Colonic mucosa (tissue), 4 donors: ENCODE measurements at regions not wholly inside any gene's neighbourhood (a gene's known extent, or its start where the extent isn't known, plus 50 kb on each side); places are given as distances from the start of the nearest gene placed in this dataset.

Experiments used
- DNase-seq: peaks from one replicate; pipeline ENCODE4 v3.0.0-alpha.2; 2020
- H3K27ac ChIP-seq: fragments of 200-600 bp; one replicate; pipeline ENCODE4 v1.8.0; 2021
- H3K27me3 ChIP-seq: fragments of 200-600 bp; one replicate; pipeline ENCODE4 v1.8.0; 2021
- H3K36me3 ChIP-seq: fragments of 200-600 bp; one replicate; pipeline ENCODE4 v1.8.0; 2021
- H3K4me1 ChIP-seq: fragments of 200-600 bp; one replicate; pipeline ENCODE4 v1.8.0; 2021; ENCODE audit warnings: mild to moderate bottlenecking
- H3K4me3 ChIP-seq: fragments of 200-600 bp; one replicate; pipeline ENCODE4 v1.8.0; 2021
- H3K9ac ChIP-seq, 2 donors: one replicate each; pipeline ENCODE4 v1.7.0; 2013; ENCODE audit warnings: control low read depth in 2 of 2, low read depth in 2 of 2, low read length in 2 of 2
- H3K9me3 ChIP-seq: fragments of 200-600 bp; one replicate; pipeline ENCODE4 v1.8.0; 2021
- CTCF ChIP-seq: fragments of 200-600 bp; IDR thresholded peaks from one replicate; pipeline ENCODE4 v1.8.0; 2022; ENCODE audit warnings: antibody characterized with exemption, mild to moderate bottlenecking
- intact Hi-C: fragments of 100-400 bp; cut with DNase I; formaldehyde crosslinking; loops from one replicate; pipeline ENCODE4 v1.14.1; 2022
- donor health status: healthy.
- donor health status: DM: no; HTN: no; CAD: no.
- donor health status: DM: no; HTN: no; CAD: no.

- intact Hi-C loops, result no loop called here
- H3K36me3 ChIP-seq, result no peaks in the 10 kb centered on the region
- H3K4me3 ChIP-seq, result no peak overlapping the region
- H3K27ac ChIP-seq, result no peak overlapping the region
- no peak for TF ChIP-seq CTCF
- H3K9ac ChIP-seq, result no peak overlapping the region
- no peaks in the 10 kb centered on the region for H3K9me3 ChIP-seq
- no peaks in the 10 kb centered on the region for H3K27me3 ChIP-seq
- DNase-seq, result no peak
- H3K4me1 ChIP-seq, result no peaks in the 10 kb centered on the region
Measured at GRCh38 chr2:204129591-204130294, 193.2 kb downstream of the ICOS start.

DNA sequence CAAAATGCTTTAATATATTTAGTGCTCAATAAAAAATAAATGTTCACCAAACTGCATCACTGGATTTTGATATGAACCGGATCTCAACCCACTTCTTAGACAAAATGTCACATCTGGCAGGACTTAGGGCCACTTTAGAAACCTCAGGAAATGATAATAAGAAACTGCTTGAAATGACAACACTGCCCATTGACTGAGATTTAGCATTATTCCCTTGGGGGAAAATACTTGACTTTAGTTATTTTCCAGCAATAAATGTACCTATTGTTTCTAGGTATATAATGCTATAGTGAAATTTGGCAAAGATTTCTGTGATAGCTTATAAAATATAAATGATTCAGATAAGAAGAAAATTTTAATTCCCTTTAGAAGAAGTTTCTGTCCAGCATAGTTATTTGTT, 195.1 kb downstream of the ICOS start:
- Histone ChIP-seq H3K4me1 (no peaks in the 10 kb centered on the region), H3K4me3 (no peak overlapping the region), H3K27me3 (no peaks in the 10 kb centered on the region), H3K36me3 (no peaks in the 10 kb centered on the region), H3K27ac (no peak overlapping the region), H3K9ac (no peak overlapping the region), H3K9me3 (no peaks in the 10 kb centered on the region)
- no peak for TF ChIP-seq CTCF
- intact Hi-C loops, result no loop called here
- DNase-seq, result no peak

GRCh38 chr2:204133476-204133875, 196.9 kb downstream of the ICOS start:
- Histone ChIP-seq H3K27ac (no peak overlapping the region), H3K36me3 (no peaks in the 10 kb centered on the region), H3K9ac (no peak overlapping the region), H3K9me3 (no peaks in the 10 kb centered on the region), H3K4me1 (no peaks in the 10 kb centered on the region), H3K27me3 (no peaks in the 10 kb centered on the region), H3K4me3 (no peak overlapping the region)
- intact Hi-C loops, result no loop called here
- no peak for DNase-seq
- no peak for TF ChIP-seq CTCF

DNA sequence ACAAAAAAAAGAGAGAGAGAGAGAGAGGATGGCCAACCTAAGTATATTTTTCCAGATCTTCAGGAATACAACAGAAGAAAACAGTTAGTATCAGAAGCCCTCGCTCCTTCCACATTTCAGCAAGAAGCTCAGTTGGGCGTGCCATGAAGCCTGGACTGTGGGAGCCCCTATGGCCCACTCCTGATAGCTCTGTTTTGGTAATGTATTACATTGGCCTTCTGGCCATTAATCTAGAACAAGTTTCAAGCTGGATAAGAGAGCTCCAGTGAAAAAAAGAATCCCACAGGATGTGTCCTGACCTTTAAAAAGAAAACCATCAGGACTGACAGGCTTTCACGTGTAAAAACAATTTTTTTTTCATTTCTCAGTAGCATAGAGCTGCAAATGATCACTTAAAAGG, 197.9 kb downstream of the ICOS start:
- H3K27ac ChIP-seq, result no peak overlapping the region
- no peak overlapping the region for H3K9ac ChIP-seq
- H3K9me3 ChIP-seq, result no peaks in the 10 kb centered on the region
- H3K4me1 ChIP-seq, result no peaks in the 10 kb centered on the region
- DNase-seq, result no peak
- TF ChIP-seq CTCF, result no peak
- intact Hi-C loops, result no loop called here
- H3K27me3 ChIP-seq, result no peaks in the 10 kb centered on the region
- no peak overlapping the region for H3K4me3 ChIP-seq
- no peaks in the 10 kb centered on the region for H3K36me3 ChIP-seq

DNA sequence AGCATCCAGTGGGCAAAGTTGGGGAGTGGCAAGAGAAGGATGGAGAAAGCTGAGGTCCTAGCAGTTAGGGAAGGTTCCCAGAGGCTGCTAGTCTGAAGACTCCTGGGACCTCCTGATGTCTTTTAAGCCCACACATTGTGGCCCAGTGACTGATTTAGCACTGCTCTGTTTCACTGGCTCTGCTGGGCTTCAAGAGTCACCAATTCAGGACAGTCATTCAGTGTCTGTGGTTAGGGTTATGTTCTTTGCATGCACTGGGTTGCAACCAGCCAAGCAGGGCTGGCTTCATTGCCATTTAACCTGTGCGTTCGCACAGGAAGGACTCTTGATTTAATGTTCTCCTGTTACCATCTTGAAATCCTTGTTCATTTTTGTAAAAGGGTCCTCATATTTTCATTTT, 199.2 kb downstream of the ICOS start:
- Histone ChIP-seq H3K36me3 (no peaks in the 10 kb centered on the region), H3K27ac (no peak overlapping the region), H3K4me1 (no peaks in the 10 kb centered on the region), H3K4me3 (no peak overlapping the region), H3K9me3 (no peaks in the 10 kb centered on the region), H3K9ac (no peak overlapping the region), H3K27me3 (no peaks in the 10 kb centered on the region)
- TF ChIP-seq CTCF, result no peak
- intact Hi-C loops, result no loop called here
- DNase-seq, result no peak
